ENCODE measurements at regions not wholly inside any gene's neighbourhood (a gene's known extent, or its start where the extent isn't known, plus 50 kb on each side); places are given as distances from the start of the nearest gene placed in this dataset.
A peak's percentile ranks its signal among the peaks of the same experiment; 100 is the strongest.
"Not testable (repeated sequence)": the region's sequence is repeated elsewhere in the genome, so short reads cannot be mapped to it uniquely, and the experiment has no call there.

- not testable (repeated sequence) for H3K36me3 Mint-ChIP-seq (ENCODE audit: low read depth); H3K4me3 Mint-ChIP-seq; H3K27ac Mint-ChIP-seq; H3K9me3 Mint-ChIP-seq; H3K27me3 Mint-ChIP-seq (ENCODE audit: low read depth); H3K4me1 Mint-ChIP-seq (ENCODE audit: low read depth)
Measured at GRCh38 chr15:34528055-34528754, 55.2 kb downstream of the GOLGA8B start.

- not testable (repeated sequence) for H3K27ac Mint-ChIP-seq; H3K4me3 Mint-ChIP-seq; H3K27me3 Mint-ChIP-seq (ENCODE audit: low read depth); H3K9me3 Mint-ChIP-seq; H3K4me1 Mint-ChIP-seq (ENCODE audit: low read depth); H3K36me3 Mint-ChIP-seq (ENCODE audit: low read depth)
Measured at GRCh38 chr15:34527641-34528040, 55.8 kb downstream of the GOLGA8B start.

DNA sequence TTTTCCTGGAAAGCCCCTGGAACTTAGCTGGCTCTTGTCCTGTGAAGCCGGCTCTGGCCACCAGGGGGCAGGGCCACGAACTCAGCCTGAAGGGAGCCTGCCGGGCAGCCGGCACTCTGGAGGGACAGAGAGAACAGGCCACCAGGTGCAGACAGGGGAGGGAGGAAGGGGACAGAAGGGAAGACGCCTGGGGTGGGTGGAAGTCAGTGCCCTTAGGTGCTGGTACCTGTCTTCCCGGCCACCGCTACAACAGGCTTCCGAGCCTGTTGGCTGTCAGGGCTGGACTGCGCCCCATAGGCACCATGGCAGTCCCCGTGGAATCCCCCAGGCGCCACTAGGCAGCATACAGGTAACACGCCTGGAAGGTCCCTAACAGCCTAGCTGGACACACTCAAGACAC, 59.6 kb downstream of the GOLGA8B start:
- not testable (repeated sequence) for H3K27me3 Mint-ChIP-seq (ENCODE audit: low read depth); H3K27ac Mint-ChIP-seq; H3K4me3 Mint-ChIP-seq; H3K4me1 Mint-ChIP-seq (ENCODE audit: low read depth); H3K9me3 Mint-ChIP-seq; H3K36me3 Mint-ChIP-seq (ENCODE audit: low read depth)

GRCh38 chr15:34522601-34523000, 60.9 kb downstream of the GOLGA8B start:
- H3K4me1 Mint-ChIP-seq (ENCODE audit: low read depth); H3K27ac Mint-ChIP-seq; H3K36me3 Mint-ChIP-seq (ENCODE audit: low read depth); H3K4me3 Mint-ChIP-seq; H3K27me3 Mint-ChIP-seq (ENCODE audit: low read depth); H3K9me3 Mint-ChIP-seq: not testable (repeated sequence)

- not testable (repeated sequence) for H3K4me3 Mint-ChIP-seq; H3K27me3 Mint-ChIP-seq (ENCODE audit: low read depth); H3K36me3 Mint-ChIP-seq (ENCODE audit: low read depth); H3K9me3 Mint-ChIP-seq; H3K27ac Mint-ChIP-seq; H3K4me1 Mint-ChIP-seq (ENCODE audit: low read depth)
Measured at GRCh38 chr15:34521802-34522485, 61.5 kb downstream of the GOLGA8B start.

GRCh38 chr15:34520566-34520965, 62.9 kb downstream of the GOLGA8B start:
- Mint-ChIP-seq H3K27me3 (ENCODE audit: low read depth) (peaks cover 12% of the 10 kb centered on the region), H3K4me1 (ENCODE audit: low read depth) (no peaks in the 10 kb centered on the region), H3K36me3 (ENCODE audit: low read depth) (no peaks in the 10 kb centered on the region), H3K9me3 (no peaks in the 10 kb centered on the region), H3K4me3 (no peak overlapping the region), H3K27ac (no peak overlapping the region)

DNA sequence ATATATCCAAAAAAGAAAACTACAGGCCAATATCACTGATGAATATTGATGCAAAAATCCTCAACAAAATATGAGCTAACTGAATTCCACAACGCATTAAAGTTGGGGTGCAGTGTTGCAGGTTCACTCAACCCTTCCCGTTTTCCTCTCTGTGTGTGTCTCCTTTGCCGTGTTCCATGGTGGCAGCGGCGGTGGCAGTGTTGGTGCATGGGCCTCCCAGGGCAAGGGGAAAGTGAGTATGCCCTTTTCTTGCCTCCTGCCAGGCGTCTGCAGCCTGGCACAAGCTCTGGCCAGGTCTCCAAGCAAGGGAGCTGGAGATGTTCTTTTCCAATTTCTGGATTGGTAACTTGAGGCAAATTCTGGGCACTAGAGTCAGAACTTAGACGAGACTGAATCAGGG, 63.4 kb downstream of the GOLGA8B start:
- H3K27me3 Mint-ChIP-seq (ENCODE audit: low read depth), result peaks cover 18% of the 10 kb centered on the region
- H3K9me3 Mint-ChIP-seq; H3K4me3 Mint-ChIP-seq; H3K36me3 Mint-ChIP-seq (ENCODE audit: low read depth); H3K27ac Mint-ChIP-seq; H3K4me1 Mint-ChIP-seq (ENCODE audit: low read depth): not testable (repeated sequence)

DNA sequence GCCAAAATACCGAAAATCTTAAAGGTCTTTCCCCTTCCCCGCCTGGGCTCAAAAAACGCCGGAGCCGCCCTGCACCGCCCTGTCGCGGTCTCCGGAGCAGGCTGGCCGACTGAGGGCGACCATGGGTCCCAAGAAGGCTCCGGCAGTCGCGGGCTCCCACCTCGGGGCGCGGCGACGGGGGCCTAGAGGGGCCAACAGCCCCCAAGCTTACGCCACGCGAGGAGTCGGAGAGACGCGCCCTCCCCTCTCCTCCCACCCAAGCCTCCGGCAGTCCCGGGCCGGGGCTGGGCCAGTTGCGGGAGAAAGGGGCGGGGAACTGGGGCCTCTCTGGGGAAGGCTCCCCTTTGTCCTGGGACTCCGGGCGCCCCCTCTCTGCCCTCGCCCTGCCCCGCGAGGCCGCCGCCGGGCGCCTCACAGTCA, 69.2 kb downstream of the GOLGA8B start:
- Mint-ChIP-seq H3K27ac (no peak overlapping the region), H3K27me3 (ENCODE audit: low read depth) (peaks cover 69% of the 10 kb centered on the region), H3K36me3 (ENCODE audit: low read depth) (no peaks in the 10 kb centered on the region), H3K4me3 (peak overlapping the region; percentile 86), H3K4me1 (ENCODE audit: low read depth) (peaks cover 12% of the 10 kb centered on the region), H3K9me3 (no peaks in the 10 kb centered on the region)

- Mint-ChIP-seq H3K9me3 (no peaks in the 10 kb centered on the region), H3K4me3 (peak overlapping the region; percentile 55), H3K27ac (no peak overlapping the region), H3K4me1 (ENCODE audit: low read depth) (peaks cover 12% of the 10 kb centered on the region), H3K27me3 (ENCODE audit: low read depth) (peaks cover 77% of the 10 kb centered on the region), H3K36me3 (ENCODE audit: low read depth) (no peaks in the 10 kb centered on the region)
Measured at GRCh38 chr15:34512628-34513027, 70.8 kb downstream of the GOLGA8B start.

- peaks cover 75% of the 10 kb centered on the region for H3K27me3 Mint-ChIP-seq (ENCODE audit: low read depth)
Measured at GRCh38 chr15:34501131-34501530, 63.5 kb upstream of the GOLGA8A start.

DNA sequence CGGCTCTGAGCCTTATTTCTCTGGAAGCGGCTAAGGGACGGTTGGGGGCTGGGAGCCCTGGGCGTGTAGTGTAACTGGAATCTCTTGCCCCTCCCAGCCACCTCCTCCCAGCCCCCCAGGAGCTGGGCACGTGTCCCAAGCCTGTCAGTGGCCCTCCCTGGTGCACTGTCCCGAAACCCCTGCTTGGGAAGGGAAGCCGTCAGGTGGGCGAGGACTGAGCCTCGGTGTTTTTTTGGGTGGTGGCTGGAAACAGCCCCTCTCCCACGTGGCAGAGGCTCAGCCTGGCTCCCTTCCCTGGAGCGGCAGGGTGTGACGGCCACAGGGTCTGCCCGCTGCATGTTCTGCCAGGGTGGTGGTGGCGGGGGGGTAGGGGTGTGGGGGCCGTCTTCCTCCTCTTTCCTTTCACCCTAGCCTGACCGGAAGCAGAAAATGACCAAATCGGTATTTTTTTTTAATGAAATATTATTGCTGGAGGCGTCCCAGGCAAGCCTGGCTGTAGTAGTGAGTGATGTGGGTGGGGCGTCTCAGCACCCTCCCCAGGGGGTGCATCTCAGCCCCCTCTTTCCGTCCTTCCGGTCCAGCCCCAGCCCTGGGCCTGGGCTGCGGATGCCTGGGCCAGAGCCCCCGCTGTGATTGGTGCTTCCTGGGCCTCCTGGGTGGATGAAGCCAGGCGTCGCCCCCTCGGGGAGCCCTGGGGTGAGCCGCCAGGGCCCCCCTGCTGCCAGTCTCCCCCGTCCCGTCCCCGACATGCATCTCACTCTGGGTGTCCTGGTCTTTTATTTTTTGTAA, 58.8 kb upstream of the GOLGA8A start:
- no peak overlapping the region for H3K27ac Mint-ChIP-seq

More at GRCh38 chr15:34501131-34501530, 63.5 kb upstream of the GOLGA8A start:
- H3K27ac Mint-ChIP-seq, result no peak overlapping the region
- no peaks in the 10 kb centered on the region for H3K36me3 Mint-ChIP-seq (ENCODE audit: low read depth)
- no peaks in the 10 kb centered on the region for H3K9me3 Mint-ChIP-seq
- H3K4me1 Mint-ChIP-seq (ENCODE audit: low read depth), result peaks cover 3% of the 10 kb centered on the region
- H3K4me3 Mint-ChIP-seq, result no peak overlapping the region

GRCh38 chr15:34495707-34496106, 58.1 kb upstream of the GOLGA8A start:
- peak overlapping the region; percentile 14 for H3K4me3 Mint-ChIP-seq
- not testable (repeated sequence) for H3K4me1 Mint-ChIP-seq (ENCODE audit: low read depth); H3K36me3 Mint-ChIP-seq (ENCODE audit: low read depth); H3K27ac Mint-ChIP-seq
- peaks cover 83% of the 10 kb centered on the region for H3K27me3 Mint-ChIP-seq (ENCODE audit: low read depth)
- H3K9me3 Mint-ChIP-seq, result peaks cover 12% of the 10 kb centered on the region

More for the DNA sequence above, 58.8 kb upstream of the GOLGA8A start:
- H3K9me3 Mint-ChIP-seq, result peaks cover 5% of the 10 kb centered on the region
- H3K27me3 Mint-ChIP-seq (ENCODE audit: low read depth), result peaks cover 82% of the 10 kb centered on the region
- H3K4me1 Mint-ChIP-seq (ENCODE audit: low read depth), result peaks cover 8% of the 10 kb centered on the region
- peaks cover 3% of the 10 kb centered on the region for H3K36me3 Mint-ChIP-seq (ENCODE audit: low read depth)
- no peak overlapping the region for H3K4me3 Mint-ChIP-seq

GRCh38 chr15:34494084-34494399, 56.4 kb upstream of the GOLGA8A start:
- Mint-ChIP-seq H3K4me3 (no peak overlapping the region), H3K9me3 (peaks cover 14% of the 10 kb centered on the region), H3K27me3 (ENCODE audit: low read depth) (peaks cover 83% of the 10 kb centered on the region), H3K36me3 (ENCODE audit: low read depth) (peaks cover 8% of the 10 kb centered on the region), H3K27ac (no peak overlapping the region), H3K4me1 (ENCODE audit: low read depth) (peaks cover 11% of the 10 kb centered on the region)

DNA sequence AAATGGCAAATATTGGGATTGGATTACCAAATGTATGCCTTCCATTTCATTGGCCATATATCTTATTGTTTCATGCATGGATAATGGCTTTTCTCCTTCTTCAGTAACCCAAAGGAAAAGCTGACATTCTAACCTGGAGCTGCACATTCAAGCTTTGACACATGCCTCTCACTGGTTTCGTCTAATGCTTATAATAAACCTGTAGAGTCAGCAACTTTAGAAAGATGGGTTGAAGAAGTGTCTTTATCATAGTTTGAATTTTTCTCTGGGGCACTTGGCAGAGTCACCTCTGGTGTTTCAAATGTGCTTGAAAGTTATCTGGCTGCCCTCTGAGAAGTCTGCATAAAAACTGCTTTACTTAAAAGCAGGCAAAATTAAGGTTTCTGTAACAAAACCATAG, 55.4 kb upstream of the GOLGA8A start:
- H3K27me3 Mint-ChIP-seq (ENCODE audit: low read depth), result peaks cover 89% of the 10 kb centered on the region

DNA sequence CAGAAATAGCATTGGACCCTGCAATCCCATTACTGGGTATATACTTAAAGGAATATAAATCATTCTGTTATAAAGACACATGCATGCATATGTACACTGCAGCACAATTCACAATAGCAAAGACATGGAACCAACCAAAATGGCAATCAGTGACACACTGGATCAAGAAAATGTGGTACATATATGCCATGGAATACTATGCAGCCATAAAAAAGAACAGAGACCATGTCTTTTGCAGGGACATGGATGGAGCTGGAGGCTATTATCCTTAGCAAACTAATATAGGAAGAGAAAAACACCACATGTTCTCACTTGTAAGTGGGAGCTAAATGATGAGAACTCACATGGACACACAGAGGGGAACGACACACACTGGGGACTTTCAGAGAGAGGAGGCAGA, 53.9 kb upstream of the GOLGA8A start:
- not testable (repeated sequence) for H3K36me3 Mint-ChIP-seq (ENCODE audit: low read depth); H3K4me1 Mint-ChIP-seq (ENCODE audit: low read depth); H3K4me3 Mint-ChIP-seq; H3K27ac Mint-ChIP-seq
- Mint-ChIP-seq H3K9me3 (peaks cover 14% of the 10 kb centered on the region), H3K27me3 (ENCODE audit: low read depth) (peaks cover 82% of the 10 kb centered on the region)

More for the DNA sequence above, 55.4 kb upstream of the GOLGA8A start:
- no peak overlapping the region for H3K4me3 Mint-ChIP-seq
- no peak overlapping the region for H3K27ac Mint-ChIP-seq
- peaks cover 14% of the 10 kb centered on the region for H3K9me3 Mint-ChIP-seq
- peaks cover 11% of the 10 kb centered on the region for H3K4me1 Mint-ChIP-seq (ENCODE audit: low read depth)
- peaks cover 8% of the 10 kb centered on the region for H3K36me3 Mint-ChIP-seq (ENCODE audit: low read depth)

Data from T-helper 1 cell treated with Interleukin-12 subunit alpha and Interleukin-12 subunit beta and Interleukin-4 antibody, amounts not matched to agents 30 μg/mL and 1 μg/mL, for 36 hours (primary cell).